ENCODE measurements at regions not wholly inside any gene's neighbourhood (a gene's known extent, or its start where the extent isn't known, plus 50 kb on each side); places are given as distances from the start of the nearest gene placed in this dataset.

GRCh38 chr2:156800781-156801361 lies 364.7 kb downstream of the GPD2 start:
- no peak for TF ChIP-seq POLR2A (IDR thresholded peaks at IDR 0.05)
- TF ChIP-seq EP300 (IDR thresholded peaks at IDR 0.05) = no peak
- TF ChIP-seq CTCF (IDR thresholded peaks at IDR 0.05) = no peak
- TF ChIP-seq POLR2AphosphoS5 (IDR thresholded peaks at IDR 0.05) = no peak

Measured in sigmoid colon (tissue), 4 donors.